Thoracic aorta (tissue), 2 donors: ENCODE measurements at regions not wholly inside any gene's neighbourhood (a gene's known extent, or its start where the extent isn't known, plus 50 kb on each side); places are given as distances from the start of the nearest gene placed in this dataset.

Experiments
- ATAC-seq: fragments of 150-250 bp; one replicate; pipeline ENCODE4 v1.8.0; 2017; ENCODE audit warnings: low read depth; ENCODE audit not compliant: insufficient number of reproducible peaks, low FRiP score
- DNase-seq: peaks from one replicate; pipeline ENCODE4 v3.0.0-alpha.2; 2020; ENCODE audit warnings: low spot score
- H3K27ac ChIP-seq, 2 donors: fragments of 200-600 bp; sonication (generic); 1 replicate in 1 of 2; 2 replicates in 1 of 2; pipeline ENCODE4 v1.5.1; 2016; ENCODE audit warnings: mild to moderate bottlenecking in 2 of 2, moderate library complexity in 2 of 2
- H3K27me3 ChIP-seq: fragments of 200-600 bp; sonication (generic); replicated peaks from 2 replicates; pipeline ENCODE4 v1.6.0; 2016; ENCODE audit warnings: mild to moderate bottlenecking; ENCODE audit not compliant: insufficient read depth
- H3K36me3 ChIP-seq: fragments of 200-600 bp; sonication (generic); one replicate; pipeline ENCODE4 v1.5.1; 2016
- H3K4me1 ChIP-seq, 2 donors: fragments of 200-600 bp; sonication (generic); 1 replicate in 1 of 2; 2 replicates in 1 of 2; pipeline versions ENCODE4 v1.5.1 to v1.6.0; 2016; ENCODE audit warnings: low read depth in 2 of 2, mild to moderate bottlenecking in 1 of 2; ENCODE audit not compliant: control insufficient read depth in 1 of 2
- H3K4me3 ChIP-seq: fragments of 200-600 bp; sonication (generic); 2 replicates; pipeline ENCODE4 v1.5.1; 2016; ENCODE audit warnings: mild to moderate bottlenecking
- H3K9me3 ChIP-seq: fragments of 200-600 bp; sonication (generic); 2 replicates; pipeline ENCODE4 v1.5.1; 2016
- CTCF ChIP-seq: fragments of 200-600 bp; sonication (generic); IDR thresholded peaks from one replicate; pipeline ENCODE4 v1.5.1; 2019; ENCODE audit warnings: antibody characterized with exemption

GRCh38 chr20:58084566-58084965 lies 143.9 kb downstream of the ANKRD60 start:
- TF ChIP-seq CTCF: no peak
- ATAC-seq (no peak), DNase-seq (no peak)
- Histone ChIP-seq H3K4me1 (peaks cover 0 to 9% of the 10 kb centered on the region in 2 donors), H3K36me3 (no peaks in the 10 kb centered on the region), H3K9me3 (no peaks in the 10 kb centered on the region), H3K4me3 (no peak overlapping the region), H3K27ac (no peak overlapping the region), H3K27me3 (no peaks in the 10 kb centered on the region)

DNA sequence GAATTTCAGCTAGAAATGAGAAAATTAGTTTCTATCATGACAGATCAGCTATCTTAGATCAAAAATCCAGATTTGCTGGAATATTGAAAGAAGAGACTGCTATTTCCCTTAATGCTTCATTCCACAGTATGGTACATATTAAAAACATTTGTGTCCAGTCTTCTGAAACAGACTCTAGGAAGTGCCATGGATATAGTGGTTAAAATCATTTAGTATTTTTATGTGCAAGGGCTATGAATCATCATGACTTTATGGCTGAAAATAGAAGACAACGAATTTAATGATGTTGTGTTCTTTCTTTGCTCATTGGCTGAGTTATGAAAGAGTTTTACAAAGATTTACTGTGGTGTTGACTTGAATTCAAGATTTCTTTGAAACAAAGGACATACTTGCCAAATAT lies 146.6 kb downstream of the ANKRD60 start:
- H3K27ac ChIP-seq: no peak overlapping the region
- no peaks in the 10 kb centered on the region for H3K9me3 ChIP-seq
- no peaks in the 10 kb centered on the region for H3K36me3 ChIP-seq
- no peak for TF ChIP-seq CTCF
- no peaks in the 10 kb centered on the region for H3K27me3 ChIP-seq
- DNase-seq: no peak
- H3K4me1 ChIP-seq: peaks cover 0 to 13% of the 10 kb centered on the region in 2 donors
- no peak overlapping the region for H3K4me3 ChIP-seq
- ATAC-seq: no peak

- Histone ChIP-seq H3K4me1 (peaks cover 0 to 13% of the 10 kb centered on the region in 2 donors), H3K9me3 (no peaks in the 10 kb centered on the region), H3K4me3 (no peak overlapping the region), H3K27ac (no peak overlapping the region), H3K27me3 (no peaks in the 10 kb centered on the region), H3K36me3 (no peaks in the 10 kb centered on the region)
- DNase-seq (no peak), ATAC-seq (no peak)
- no peak for TF ChIP-seq CTCF
Measured at GRCh38 chr20:58078741-58079522, 149.5 kb downstream of the ANKRD60 start.

GRCh38 chr20:58077282-58077681 lies 151.2 kb downstream of the ANKRD60 start:
- H3K4me3 ChIP-seq: no peak overlapping the region
- peaks cover 0 to 13% of the 10 kb centered on the region in 2 donors for H3K4me1 ChIP-seq
- H3K9me3 ChIP-seq: no peaks in the 10 kb centered on the region
- no peak for ATAC-seq
- TF ChIP-seq CTCF: no peak
- H3K27me3 ChIP-seq: no peaks in the 10 kb centered on the region
- no peak overlapping the region for H3K27ac ChIP-seq
- H3K36me3 ChIP-seq: no peaks in the 10 kb centered on the region
- no peak for DNase-seq

GRCh38 chr20:58076405-58076804 lies 152.0 kb downstream of the ANKRD60 start:
- ATAC-seq: no peak

More at GRCh38 chr20:58076405-58076804, 152.0 kb downstream of the ANKRD60 start:
- no peaks in the 10 kb centered on the region for H3K9me3 ChIP-seq
- no peak for TF ChIP-seq CTCF
- peaks cover 0 to 7% of the 10 kb centered on the region in 2 donors for H3K4me1 ChIP-seq
- no peaks in the 10 kb centered on the region for H3K27me3 ChIP-seq
- no peak overlapping the region for H3K27ac ChIP-seq
- no peak for DNase-seq
- no peaks in the 10 kb centered on the region for H3K36me3 ChIP-seq
- H3K4me3 ChIP-seq: no peak overlapping the region
